Activated naive CD4-positive, alpha-beta T cell treated with anti-CD3 and anti-CD28 coated beads for 36 hours (primary cell): ENCODE measurements at regions not wholly inside any gene's neighbourhood (a gene's known extent, or its start where the extent isn't known, plus 50 kb on each side); places are given as distances from the start of the nearest gene placed in this dataset.

Experiments used
- CTCF ChIA-PET: fragments of 350-600 bp; sonication (Branson Sonifier 250); formaldehyde crosslinking; loops from one replicate; lab custom pipeline; 2021; ENCODE audit warnings: antibody characterized with exemption; lab: Charles Lee
- DNase-seq: peaks from one replicate; pipeline ENCODE4 v3.0.0-alpha.2; 2020
- H3K27ac Mint-ChIP-seq: one replicate; pipeline ENCODE4 v1.8.0; 2021; ENCODE audit warnings: mild to moderate bottlenecking, mixed read lengths
- H3K27me3 Mint-ChIP-seq: one replicate; pipeline ENCODE4 v1.8.0; 2021; ENCODE audit warnings: low read depth, mixed read lengths
- H3K36me3 Mint-ChIP-seq: one replicate; pipeline ENCODE4 v1.8.0; 2021; ENCODE audit warnings: low read depth, mixed read lengths
- H3K4me1 Mint-ChIP-seq: one replicate; pipeline ENCODE4 v1.8.0; 2021; ENCODE audit warnings: low read depth, mixed read lengths
- H3K4me3 Mint-ChIP-seq: one replicate; pipeline ENCODE4 v1.8.0; 2021; ENCODE audit warnings: mild to moderate bottlenecking, moderate library complexity, mixed read lengths
- H3K9me3 Mint-ChIP-seq: one replicate; pipeline ENCODE4 v1.8.0; 2021; ENCODE audit warnings: mixed read lengths
- intact Hi-C: fragments of 100-400 bp; cut with micrococcal nuclease; formaldehyde crosslinking; loops from one replicate; pipeline ENCODE4 v1.15.1; 2023

GRCh38 chr6:119636060-119636459, 286.5 kb upstream of the MAN1A1 start:
- H3K27ac Mint-ChIP-seq: no peak overlapping the region
- intact Hi-C loops: no loop called here
- no peak for DNase-seq
- no peaks in the 10 kb centered on the region for H3K27me3 Mint-ChIP-seq
- no peak overlapping the region for H3K4me3 Mint-ChIP-seq
- H3K4me1 Mint-ChIP-seq: no peaks in the 10 kb centered on the region
- no peaks in the 10 kb centered on the region for H3K36me3 Mint-ChIP-seq
- CTCF ChIA-PET: no interaction called here
- no peaks in the 10 kb centered on the region for H3K9me3 Mint-ChIP-seq

DNA sequence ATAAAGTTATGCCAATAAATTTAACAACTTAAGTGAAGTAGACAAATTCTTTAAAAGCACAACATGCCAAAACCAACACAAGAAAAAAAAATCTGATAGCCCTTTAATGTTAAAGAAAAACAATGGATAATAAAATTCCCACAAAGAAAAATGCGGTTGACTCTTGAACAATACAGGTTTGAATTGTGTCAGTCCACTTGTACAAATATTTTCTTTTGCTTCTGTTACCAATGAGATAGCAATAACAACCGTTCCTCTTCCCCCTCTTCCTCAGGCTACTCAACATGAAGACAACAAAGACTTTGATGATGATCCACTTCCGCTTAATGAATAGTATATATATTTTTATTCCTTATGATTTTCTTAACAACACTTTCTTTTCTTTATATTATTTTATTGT, 283.9 kb upstream of the MAN1A1 start:
- Mint-ChIP-seq H3K27ac (no peak overlapping the region), H3K4me1 (no peaks in the 10 kb centered on the region), H3K9me3 (no peaks in the 10 kb centered on the region), H3K36me3 (no peaks in the 10 kb centered on the region), H3K4me3 (no peak overlapping the region), H3K27me3 (peaks cover 3% of the 10 kb centered on the region)
- intact Hi-C loops: no loop called here
- CTCF ChIA-PET: no interaction called here
- DNase-seq: no peak

DNA sequence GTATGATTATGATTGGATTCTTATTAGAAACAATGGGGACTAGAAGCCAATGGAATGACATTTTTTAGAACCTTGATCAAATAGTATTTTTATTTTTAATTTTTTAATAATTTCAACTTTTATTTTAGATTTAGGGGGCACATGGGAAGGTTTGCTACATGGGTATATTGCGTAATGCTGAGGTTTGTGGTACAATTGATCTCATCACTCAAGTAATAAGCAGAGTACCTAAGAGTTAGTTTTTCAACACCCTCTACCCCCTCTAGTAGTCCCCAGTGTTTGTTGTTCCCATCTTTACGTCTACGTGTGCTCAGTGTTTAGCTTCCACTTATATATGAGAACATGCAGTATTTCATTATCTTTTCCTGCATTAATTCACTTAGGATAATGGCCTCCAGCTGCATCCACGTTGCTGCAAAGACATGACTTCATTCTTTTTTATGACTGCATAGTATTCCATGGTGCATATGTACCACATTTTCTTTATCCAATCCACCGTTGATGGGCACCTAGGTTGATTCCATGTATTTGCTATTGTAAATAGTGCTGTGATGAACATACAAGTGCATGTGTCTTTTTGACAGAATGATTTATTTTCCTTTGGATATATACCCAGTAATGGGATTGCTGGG, 281.1 kb upstream of the MAN1A1 start:
- no peaks in the 10 kb centered on the region for H3K4me1 Mint-ChIP-seq
- DNase-seq: no peak
- peaks cover 3% of the 10 kb centered on the region for H3K27me3 Mint-ChIP-seq
- intact Hi-C loops: no loop called here
- CTCF ChIA-PET: no interaction called here
- no peaks in the 10 kb centered on the region for H3K9me3 Mint-ChIP-seq
- H3K4me3 Mint-ChIP-seq: no peak overlapping the region
- H3K27ac Mint-ChIP-seq: no peak overlapping the region
- H3K36me3 Mint-ChIP-seq: no peaks in the 10 kb centered on the region

DNA sequence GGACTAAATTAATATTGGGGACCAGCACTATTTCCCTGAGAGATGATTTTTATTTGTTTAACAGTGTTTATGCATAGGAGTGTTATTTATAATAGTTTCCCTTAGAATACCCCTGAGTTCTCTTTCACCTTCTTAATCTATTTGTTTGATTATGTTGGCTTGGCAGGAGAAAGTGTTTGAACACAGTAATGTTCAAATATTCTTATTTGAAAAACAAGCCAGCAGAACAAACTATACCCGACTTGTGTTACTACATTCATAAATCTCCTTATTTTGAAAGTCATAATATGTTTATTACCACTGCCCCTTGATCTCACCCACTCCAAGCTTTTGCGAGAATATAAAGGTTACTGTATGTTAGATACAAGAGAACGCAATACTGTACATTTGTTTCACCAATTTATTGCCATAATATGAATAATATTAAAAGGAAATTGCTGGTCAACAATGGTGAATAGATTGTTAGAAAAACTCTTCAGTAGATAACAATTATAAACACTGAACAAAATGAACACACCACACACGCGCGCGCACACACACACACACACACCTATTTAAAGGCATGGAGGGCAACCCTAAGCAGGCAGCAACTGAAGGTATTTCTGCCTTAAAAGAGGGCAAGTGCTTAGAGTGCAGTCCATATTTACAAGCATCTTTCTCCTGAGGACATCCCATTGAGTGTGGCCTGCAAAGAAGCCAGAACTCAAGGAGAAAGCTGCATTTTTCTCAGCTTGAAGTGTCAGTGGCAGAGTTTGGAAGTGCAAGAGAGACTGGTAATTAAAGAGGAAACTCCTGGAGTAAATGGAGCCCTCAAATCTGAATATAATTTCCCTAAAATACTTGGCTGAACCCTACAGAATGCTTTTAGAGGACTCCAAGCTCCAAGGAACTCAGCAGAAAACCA, 279.4 kb upstream of the MAN1A1 start:
- DNase-seq: no peak
- CTCF ChIA-PET: interaction anchor here (0.6 kb wide), 1 partner anchor 59 kb away, joined by 5 read pairs; no protein-coding TSS in a partner anchor

DNA sequence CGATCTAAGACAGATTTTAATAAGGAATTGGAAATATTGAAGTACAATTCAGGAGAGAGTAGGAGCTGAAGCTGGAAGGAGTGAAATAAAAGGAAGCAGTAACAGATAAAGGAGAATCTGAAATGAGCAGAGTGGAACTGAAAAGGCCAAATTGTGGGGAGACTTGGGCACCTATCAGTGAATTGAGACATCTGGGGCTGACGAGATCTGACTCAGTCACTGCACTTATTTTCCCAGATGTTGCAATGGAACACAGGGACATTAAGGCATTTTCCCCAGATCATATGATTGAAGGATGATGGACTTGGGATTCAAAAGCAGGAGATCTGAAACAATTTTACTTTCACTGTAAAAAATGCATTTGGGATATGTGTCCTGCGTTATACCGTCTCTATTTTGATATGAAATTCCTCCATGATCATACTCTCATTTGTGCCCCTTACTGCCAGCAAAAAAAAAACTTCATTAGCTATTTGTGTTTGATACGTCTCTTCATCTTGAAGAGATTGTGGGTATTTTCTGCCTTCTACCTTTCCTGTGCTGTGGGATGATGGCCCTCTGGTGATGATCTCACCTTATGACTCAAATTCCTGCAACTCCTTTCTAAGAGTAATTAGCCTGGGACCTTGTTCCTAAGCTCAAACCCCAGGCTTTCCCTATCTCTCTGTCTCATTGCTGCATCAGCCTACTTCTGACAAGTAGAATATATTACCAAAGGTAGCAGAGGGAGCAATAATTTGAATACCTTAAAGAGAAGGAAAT, 278.5 kb upstream of the MAN1A1 start:
- DNase-seq: no peak
- CTCF ChIA-PET: interaction anchor here (0.6 kb wide), 1 partner anchor 1293 kb away, joined by 3 read pairs; no protein-coding TSS in a partner anchor
- peaks cover 3% of the 10 kb centered on the region for H3K27me3 Mint-ChIP-seq
- no peak overlapping the region for H3K4me3 Mint-ChIP-seq
- no peaks in the 10 kb centered on the region for H3K36me3 Mint-ChIP-seq
- no peaks in the 10 kb centered on the region for H3K4me1 Mint-ChIP-seq
- no peaks in the 10 kb centered on the region for H3K9me3 Mint-ChIP-seq
- no peak overlapping the region for H3K27ac Mint-ChIP-seq
- intact Hi-C loops: loop anchor here (5.0 kb wide), 1 partner anchor 276 kb away; no protein-coding TSS in a partner anchor

More for the DNA sequence above, 279.4 kb upstream of the MAN1A1 start:
- no peaks in the 10 kb centered on the region for H3K36me3 Mint-ChIP-seq
- intact Hi-C loops: loop anchor here (5.0 kb wide), 1 partner anchor 277 kb away; no protein-coding TSS in a partner anchor
- no peaks in the 10 kb centered on the region for H3K4me1 Mint-ChIP-seq
- no peak overlapping the region for H3K4me3 Mint-ChIP-seq
- H3K27me3 Mint-ChIP-seq: peaks cover 3% of the 10 kb centered on the region
- no peak overlapping the region for H3K27ac Mint-ChIP-seq
- no peaks in the 10 kb centered on the region for H3K9me3 Mint-ChIP-seq

GRCh38 chr6:119626884-119627619, 277.5 kb upstream of the MAN1A1 start:
- DNase-seq: no peak
- intact Hi-C loops: loop anchor here (5.0 kb wide), 1 partner anchor 275 kb away; no protein-coding TSS in a partner anchor
- no peaks in the 10 kb centered on the region for H3K9me3 Mint-ChIP-seq
- H3K27ac Mint-ChIP-seq: no peak overlapping the region
- H3K27me3 Mint-ChIP-seq: peaks cover 3% of the 10 kb centered on the region
- CTCF ChIA-PET: interaction anchor here (0.6 to 0.7 kb wide), 2 partner anchors 87 to 498 kb away, joined by 3 read pairs; no protein-coding TSS in a partner anchor
- no peak overlapping the region for H3K4me3 Mint-ChIP-seq
- no peaks in the 10 kb centered on the region for H3K4me1 Mint-ChIP-seq
- no peaks in the 10 kb centered on the region for H3K36me3 Mint-ChIP-seq

- Mint-ChIP-seq H3K4me3 (no peak overlapping the region), H3K27me3 (no peaks in the 10 kb centered on the region), H3K9me3 (peaks cover 2% of the 10 kb centered on the region), H3K36me3 (no peaks in the 10 kb centered on the region), H3K4me1 (no peaks in the 10 kb centered on the region), H3K27ac (no peak overlapping the region)
- no peak for DNase-seq
- CTCF ChIA-PET: no interaction called here
- intact Hi-C loops: no loop called here
Measured at GRCh38 chr6:119620846-119621555, 271.4 kb upstream of the MAN1A1 start.

DNA sequence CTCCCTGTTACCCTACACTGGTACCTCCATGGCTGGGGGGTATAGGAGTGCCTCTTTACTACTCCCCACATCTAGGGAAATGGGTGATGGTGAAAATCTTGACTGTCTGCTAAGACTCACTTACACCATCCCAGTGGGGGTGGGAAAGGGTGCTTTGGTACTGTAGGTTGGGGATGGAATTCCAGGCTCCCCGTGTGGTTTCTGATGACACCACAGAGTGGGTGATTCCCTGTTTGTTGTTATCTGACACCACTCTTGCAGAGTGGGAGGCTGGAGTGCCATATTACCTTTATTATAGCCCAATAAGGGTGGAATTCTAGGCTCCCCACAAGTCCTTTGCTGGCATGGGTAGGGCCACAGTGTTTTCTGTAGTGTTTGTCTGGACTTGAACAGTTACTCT, 264.6 kb upstream of the MAN1A1 start:
- Mint-ChIP-seq H3K27ac (no peak overlapping the region), H3K27me3 (no peaks in the 10 kb centered on the region), H3K36me3 (no peaks in the 10 kb centered on the region), H3K4me1 (peaks cover 2% of the 10 kb centered on the region), H3K9me3 (no peaks in the 10 kb centered on the region), H3K4me3 (no peak overlapping the region)
- no peak for DNase-seq
- CTCF ChIA-PET: no interaction called here
- intact Hi-C loops: no loop called here

DNA sequence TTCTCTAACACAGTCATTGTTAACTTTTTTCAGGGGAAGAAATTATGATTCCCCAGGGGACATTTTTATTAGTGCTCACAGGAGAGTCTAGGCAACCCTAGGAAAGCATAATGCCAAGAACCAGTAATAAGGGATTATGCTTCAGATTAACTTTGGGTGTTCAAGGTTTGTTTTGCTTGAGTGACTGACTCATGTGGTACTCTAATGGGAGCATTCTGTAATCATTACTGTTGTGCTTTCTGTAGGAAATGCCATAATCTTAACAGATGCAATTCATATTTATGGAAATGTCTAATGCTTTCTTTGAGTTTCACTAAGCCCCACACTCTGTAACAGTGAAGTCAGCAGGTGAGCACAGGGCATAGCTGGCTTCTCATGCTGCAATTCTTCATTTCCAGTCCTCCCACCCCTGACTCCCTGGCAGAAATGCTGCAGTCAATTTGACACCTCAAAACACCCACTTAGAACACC, 263.4 kb upstream of the MAN1A1 start:
- intact Hi-C loops: no loop called here
- peaks cover 2% of the 10 kb centered on the region for H3K4me1 Mint-ChIP-seq
- no peaks in the 10 kb centered on the region for H3K9me3 Mint-ChIP-seq
- no peak overlapping the region for H3K27ac Mint-ChIP-seq
- no peaks in the 10 kb centered on the region for H3K27me3 Mint-ChIP-seq
- H3K36me3 Mint-ChIP-seq: no peaks in the 10 kb centered on the region
- no peak for DNase-seq
- CTCF ChIA-PET: no interaction called here
- no peak overlapping the region for H3K4me3 Mint-ChIP-seq

DNA sequence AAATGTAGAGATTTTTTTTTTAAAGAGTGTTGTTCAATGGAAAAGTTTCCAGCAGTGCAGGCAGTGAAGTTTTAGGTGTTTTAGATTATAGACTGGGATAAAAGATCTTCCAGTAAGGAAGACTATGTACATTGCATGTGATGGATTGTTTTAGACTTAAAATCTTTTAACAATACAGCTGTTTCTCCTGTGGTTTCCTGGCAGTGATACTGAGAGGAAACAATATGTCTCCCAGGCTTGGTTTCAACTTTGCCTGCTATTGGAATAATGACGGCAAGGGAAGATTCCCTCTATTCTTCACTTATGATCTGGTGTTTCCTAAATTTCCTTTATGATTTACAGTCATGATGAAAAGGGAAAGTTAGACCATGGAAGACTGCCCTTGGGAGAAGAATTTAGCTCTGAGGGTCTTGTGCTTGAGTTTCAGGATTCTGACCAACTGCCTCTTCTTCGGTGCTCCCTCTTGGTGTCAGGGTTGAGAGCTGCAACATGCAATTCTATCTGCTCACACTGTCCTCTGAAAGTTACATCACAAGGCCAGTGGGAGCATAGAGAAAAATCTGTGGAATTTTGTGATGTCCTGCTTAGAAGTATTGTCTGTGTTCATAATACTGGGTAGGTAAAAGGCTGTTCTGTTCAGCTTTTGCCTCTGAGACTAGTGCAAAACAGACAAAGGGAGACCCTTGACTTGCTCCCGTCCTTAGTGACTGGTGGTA, 262.8 kb upstream of the MAN1A1 start:
- Mint-ChIP-seq H3K4me3 (no peak overlapping the region), H3K4me1 (peaks cover 2% of the 10 kb centered on the region), H3K27ac (no peak overlapping the region), H3K27me3 (no peaks in the 10 kb centered on the region), H3K9me3 (no peaks in the 10 kb centered on the region), H3K36me3 (no peaks in the 10 kb centered on the region)
- no peak for DNase-seq
- intact Hi-C loops: no loop called here
- CTCF ChIA-PET: no interaction called here

- DNase-seq: no peak
- peaks cover 2% of the 10 kb centered on the region for H3K4me1 Mint-ChIP-seq
- no peaks in the 10 kb centered on the region for H3K36me3 Mint-ChIP-seq
- H3K27ac Mint-ChIP-seq: no peak overlapping the region
- intact Hi-C loops: no loop called here
- no peaks in the 10 kb centered on the region for H3K9me3 Mint-ChIP-seq
- no peaks in the 10 kb centered on the region for H3K27me3 Mint-ChIP-seq
- H3K4me3 Mint-ChIP-seq: no peak overlapping the region
- CTCF ChIA-PET: no interaction called here
Measured at GRCh38 chr6:119610754-119611153, 261.2 kb upstream of the MAN1A1 start.
